OCI-LY1 (cell line): ENCODE measurements at regions not wholly inside any gene's neighbourhood (a gene's known extent, or its start where the extent isn't known, plus 50 kb on each side); places are given as distances from the start of the nearest gene placed in this dataset.

Experiments used
- H2AFZ ChIP-seq: fragments of 200-600 bp; sonication (generic), shearing (Covaris generic); 2 replicates; pipeline ENCODE4 v1.6.0; 2014; ENCODE audit warnings: antibody characterized with exemption, mild to moderate bottlenecking, low read length
- H3F3A ChIP-seq: fragments of 200-600 bp; sonication (generic), shearing (Covaris generic); 2 replicates; pipeline ENCODE4 v1.6.0; 2014; ENCODE audit warnings: mild to moderate bottlenecking, antibody characterized with exemption, low read length, moderate library complexity; ENCODE audit not compliant: insufficient read depth
- H3K27ac ChIP-seq: fragments of 200-600 bp; sonication (generic); 2 replicates; pipeline ENCODE4 v1.5.1; 2014; ENCODE audit warnings: low read length, mixed run types, mild to moderate bottlenecking, low read depth; ENCODE audit not compliant: poor library complexity, severe bottlenecking
- H3K27me3 ChIP-seq: fragments of 200-600 bp; sonication (generic); 2 replicates; pipeline ENCODE4 v1.6.0; 2014; ENCODE audit warnings: antibody characterized with exemption, mild to moderate bottlenecking, low read length, moderate library complexity; ENCODE audit not compliant: insufficient read depth
- H3K36me3 ChIP-seq: fragments of 200-600 bp; sonication (generic); 2 replicates; pipeline ENCODE4 v1.6.1; 2014; ENCODE audit warnings: mild to moderate bottlenecking, antibody characterized with exemption, low read length, moderate library complexity, mixed read lengths; ENCODE audit not compliant: insufficient read depth
- H3K4me1 ChIP-seq: fragments of 200-600 bp; sonication (generic); 2 replicates; pipeline ENCODE4 v1.5.1; 2014; ENCODE audit warnings: mild to moderate bottlenecking, low read length, moderate library complexity; ENCODE audit not compliant: insufficient read depth, severe bottlenecking
- H3K4me2 ChIP-seq: fragments of 200-600 bp; sonication (generic), shearing (Covaris generic); 2 replicates; pipeline ENCODE4 v1.6.1; 2014; ENCODE audit warnings: low read length
- H3K4me3 ChIP-seq: fragments of 200-600 bp; sonication (generic); 2 replicates; pipeline ENCODE4 v1.5.1; 2014; ENCODE audit warnings: low read length, low read depth, mild to moderate bottlenecking, mixed read lengths; ENCODE audit not compliant: poor library complexity, severe bottlenecking
- H3K79me2 ChIP-seq: fragments of 200-600 bp; shearing (Covaris generic); 2 replicates; pipeline ENCODE4 v1.6.1; 2016; ENCODE audit warnings: mixed run types, low read length, mixed read lengths; ENCODE audit not compliant: insufficient read depth
- H3K9ac ChIP-seq: fragments of 200-600 bp; sonication (generic), shearing (Covaris generic); 2 replicates; pipeline ENCODE4 v1.6.1; 2014; ENCODE audit warnings: mild to moderate bottlenecking, low read length, mixed read lengths
- H3K9me2 ChIP-seq: fragments of 200-600 bp; sonication (generic), shearing (Covaris generic); 2 replicates; pipeline ENCODE4 v1.6.1; 2014; ENCODE audit warnings: low read depth, mild to moderate bottlenecking, low read length, mixed read lengths
- H3K9me3 ChIP-seq: fragments of 200-600 bp; shearing (Covaris generic); 2 replicates; pipeline ENCODE4 v1.6.1; 2014; ENCODE audit warnings: low read length, mixed read lengths
- H4K20me1 ChIP-seq: fragments of 200-600 bp; sonication (generic), shearing (Covaris generic); 2 replicates; pipeline ENCODE4 v1.6.0; 2016; ENCODE audit warnings: mild to moderate bottlenecking, low read length; ENCODE audit not compliant: insufficient read depth
- EZH2 ChIP-seq: fragments of 200-600 bp; sonication (generic), shearing (Covaris generic); IDR thresholded peaks from 2 replicates; pipeline ENCODE4 v1.8.0; 2017; ENCODE audit warnings: borderline replicate concordance, mixed run types, mild to moderate bottlenecking, antibody characterized with exemption, low read length, moderate library complexity, mixed read lengths
- TF ChIP-seq, protein P1 (sequence below): fragments of 200-600 bp; sonication (generic), shearing (Covaris generic); IDR thresholded peaks from 2 replicates; pipeline ENCODE4 v1.5.1; 2017; ENCODE audit warnings: mild to moderate bottlenecking, antibody characterized with exemption, low read length, moderate library complexity, mixed read lengths

DNA sequence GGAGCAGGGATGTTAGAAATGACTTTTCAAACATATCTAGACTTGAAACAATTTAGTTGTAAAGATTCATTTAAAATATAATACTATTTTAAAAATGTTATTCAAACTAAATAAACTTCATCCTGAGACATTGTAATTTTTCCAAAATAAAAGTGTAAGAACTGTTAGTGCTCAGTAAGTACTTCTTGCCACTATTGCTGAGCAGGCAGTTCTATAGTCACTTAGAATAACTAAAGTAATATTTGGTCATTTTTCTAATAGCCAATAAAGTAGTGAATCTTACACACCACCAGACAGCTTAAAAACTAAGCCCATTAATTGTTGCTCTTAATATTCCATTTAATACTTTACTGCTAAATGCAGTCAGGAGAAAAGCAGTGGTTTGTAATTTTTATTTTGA is 1120.0 kb upstream of the CDH10 start:
- Histone ChIP-seq H3K4me1 (no peaks in the 10 kb centered on the region), H3F3A (no peaks in the 10 kb centered on the region), H3K27ac (no peak overlapping the region), H3K9me3 (no peaks in the 10 kb centered on the region), H3K27me3 (no peaks in the 10 kb centered on the region), H3K4me3 (no peak overlapping the region), H3K36me3 (no peaks in the 10 kb centered on the region), H3K9ac (no peak overlapping the region), H2AFZ (no peak overlapping the region), H3K9me2 (no peaks in the 10 kb centered on the region), H3K79me2 (no peaks in the 10 kb centered on the region), H3K4me2 (no peak overlapping the region), H4K20me1 (no peaks in the 10 kb centered on the region)
- TF ChIP-seq, protein P1, sequence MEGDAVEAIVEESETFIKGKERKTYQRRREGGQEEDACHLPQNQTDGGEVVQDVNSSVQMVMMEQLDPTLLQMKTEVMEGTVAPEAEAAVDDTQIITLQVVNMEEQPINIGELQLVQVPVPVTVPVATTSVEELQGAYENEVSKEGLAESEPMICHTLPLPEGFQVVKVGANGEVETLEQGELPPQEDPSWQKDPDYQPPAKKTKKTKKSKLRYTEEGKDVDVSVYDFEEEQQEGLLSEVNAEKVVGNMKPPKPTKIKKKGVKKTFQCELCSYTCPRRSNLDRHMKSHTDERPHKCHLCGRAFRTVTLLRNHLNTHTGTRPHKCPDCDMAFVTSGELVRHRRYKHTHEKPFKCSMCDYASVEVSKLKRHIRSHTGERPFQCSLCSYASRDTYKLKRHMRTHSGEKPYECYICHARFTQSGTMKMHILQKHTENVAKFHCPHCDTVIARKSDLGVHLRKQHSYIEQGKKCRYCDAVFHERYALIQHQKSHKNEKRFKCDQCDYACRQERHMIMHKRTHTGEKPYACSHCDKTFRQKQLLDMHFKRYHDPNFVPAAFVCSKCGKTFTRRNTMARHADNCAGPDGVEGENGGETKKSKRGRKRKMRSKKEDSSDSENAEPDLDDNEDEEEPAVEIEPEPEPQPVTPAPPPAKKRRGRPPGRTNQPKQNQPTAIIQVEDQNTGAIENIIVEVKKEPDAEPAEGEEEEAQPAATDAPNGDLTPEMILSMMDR, result no peak
- no peak for TF ChIP-seq EZH2

DNA sequence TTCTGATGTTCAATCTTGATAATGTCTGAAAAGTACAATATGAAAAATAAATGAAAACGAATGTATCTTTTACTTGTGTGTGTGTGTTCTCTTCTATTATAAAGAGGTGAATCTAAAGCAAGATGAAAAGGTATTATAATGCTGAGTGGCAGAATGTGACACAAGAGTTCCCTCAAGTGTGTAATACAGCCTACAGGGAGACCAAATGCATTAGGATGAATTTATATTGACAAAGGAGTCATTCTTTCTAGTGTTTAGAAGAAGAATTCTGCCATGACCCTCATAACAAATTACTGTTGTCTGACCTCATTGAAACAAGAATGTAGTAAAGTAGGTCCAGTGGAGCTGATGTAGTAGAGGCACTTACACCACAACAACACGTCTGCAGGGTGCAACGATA is 1119.0 kb upstream of the CDH10 start:
- H3K9ac ChIP-seq, result no peak overlapping the region
- TF ChIP-seq EZH2, result no peak
- TF ChIP-seq, protein P1, result no peak
- H4K20me1 ChIP-seq, result no peaks in the 10 kb centered on the region
- no peak overlapping the region for H2AFZ ChIP-seq
- no peaks in the 10 kb centered on the region for H3K4me1 ChIP-seq
- no peaks in the 10 kb centered on the region for H3K36me3 ChIP-seq
- H3K9me2 ChIP-seq, result no peaks in the 10 kb centered on the region
- no peaks in the 10 kb centered on the region for H3K9me3 ChIP-seq
- no peaks in the 10 kb centered on the region for H3K27me3 ChIP-seq
- no peaks in the 10 kb centered on the region for H3F3A ChIP-seq
- H3K4me2 ChIP-seq, result no peak overlapping the region
- H3K79me2 ChIP-seq, result no peaks in the 10 kb centered on the region
- H3K27ac ChIP-seq, result no peak overlapping the region
- H3K4me3 ChIP-seq, result no peak overlapping the region

DNA sequence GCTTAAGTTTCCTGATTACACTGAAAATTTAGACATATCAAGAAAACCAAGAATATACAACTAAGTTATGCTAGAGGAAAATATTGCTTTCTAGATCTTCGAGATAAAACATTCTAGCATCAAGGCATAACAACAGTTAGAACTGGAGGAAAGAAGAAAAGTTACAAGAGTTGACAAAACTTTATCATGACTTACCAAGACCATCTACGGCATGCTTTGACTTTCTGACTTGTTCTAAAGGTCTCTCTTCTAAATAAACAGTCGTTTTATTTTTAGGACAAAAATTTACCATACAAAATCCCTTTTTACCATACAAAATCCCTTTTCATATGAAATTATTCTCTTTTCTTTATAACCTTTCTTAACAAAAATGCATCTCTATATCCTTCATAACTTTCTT is 1110.1 kb upstream of the CDH10 start:
- Histone ChIP-seq H2AFZ (no peak overlapping the region), H3K79me2 (no peaks in the 10 kb centered on the region), H3K9ac (no peak overlapping the region), H3K36me3 (no peaks in the 10 kb centered on the region), H3K4me1 (no peaks in the 10 kb centered on the region), H4K20me1 (no peaks in the 10 kb centered on the region), H3K9me2 (no peaks in the 10 kb centered on the region), H3K27ac (no peak overlapping the region), H3K9me3 (peaks cover 14% of the 10 kb centered on the region), H3K4me2 (no peak overlapping the region), H3K27me3 (no peaks in the 10 kb centered on the region), H3F3A (no peaks in the 10 kb centered on the region), H3K4me3 (no peak overlapping the region)
- no peak for TF ChIP-seq EZH2
- TF ChIP-seq, protein P1, result no peak
